ENCODE measurements at regions not wholly inside any gene's neighbourhood (a gene's known extent, or its start where the extent isn't known, plus 50 kb on each side); places are given as distances from the start of the nearest gene placed in this dataset.

GRCh38 chr3:194077602-194078001, 58.3 kb upstream of the HES1 start:
- Histone ChIP-seq H3K23me2 (ENCODE audit: insufficient read length, low read depth, low read length, poor library complexity, severe bottlenecking) (no peaks in the 10 kb centered on the region), H3K79me1 (ENCODE audit: insufficient read depth, low read depth, low read length, poor library complexity, severe bottlenecking) (no peaks in the 10 kb centered on the region), H2AFZ (ENCODE audit: low read length) (no peak overlapping the region), H2BK20ac (ENCODE audit: low read depth, low read length, poor library complexity, severe bottlenecking) (no peak overlapping the region), H3K4me1 (ENCODE audit: insufficient read depth, low read length) (no peaks in the 10 kb centered on the region), H4K8ac (replicated peaks; ENCODE audit: insufficient read length, low read depth, low read length) (no peak overlapping the region), H3K9ac (ENCODE audit: extremely low read depth, insufficient read length, low read length) (no peak overlapping the region), H3K14ac (ENCODE audit: insufficient read depth, low read length) (no peak overlapping the region), H3K79me2 (ENCODE audit: insufficient read depth, low read length) (no peaks in the 10 kb centered on the region), H2BK12ac (ENCODE audit: insufficient read length, low read depth, low read length) (no peak overlapping the region), H4K91ac (ENCODE audit: insufficient read length, low read depth, low read length) (no peak overlapping the region), H3K23ac (ENCODE audit: insufficient read length, low read depth, low read length) (no peak overlapping the region), H3K56ac (ENCODE audit: insufficient read length, low read depth, low read length) (no peak overlapping the region), H2BK120ac (ENCODE audit: low read depth, low read length, poor library complexity, severe bottlenecking) (no peak overlapping the region), H2BK5ac (ENCODE audit: insufficient read length, low read length) (no peak overlapping the region), H4K5ac (ENCODE audit: insufficient read length, low read depth, low read length) (no peak overlapping the region), H3K18ac (ENCODE audit: insufficient read length, low read depth, low read length) (no peak overlapping the region), H3K27me3 (ENCODE audit: insufficient read depth, low read length) (no peaks in the 10 kb centered on the region), H3K4me2 (ENCODE audit: insufficient read depth, insufficient read length, low read length) (no peak overlapping the region), H4K20me1 (ENCODE audit: control insufficient read depth, insufficient read depth, insufficient read length) (no peaks in the 10 kb centered on the region), H3K4ac (ENCODE audit: low read depth, low read length) (no peak overlapping the region), H3T11ph (ENCODE audit: low read length) (no peak overlapping the region), H3K27ac (ENCODE audit: insufficient read length, low read depth, low read length) (no peak overlapping the region), H2BK15ac (ENCODE audit: low read depth, low read length) (no peak overlapping the region), H2AK5ac (ENCODE audit: insufficient read length, low read length) (no peak overlapping the region), H3K9me3 (ENCODE audit: control insufficient read depth, low read depth, low read length) (no peaks in the 10 kb centered on the region)
- H3K27ac Mint-ChIP-seq: no peak overlapping the region
- H3K4me3 Mint-ChIP-seq: no peak overlapping the region
- H3K4me1 Mint-ChIP-seq: peaks cover 16 to 17% of the 10 kb centered on the region in 2 experiments
- TF ChIP-seq CTCF (conservative IDR thresholded peaks at IDR 0.05): no peak
- H3K27me3 Mint-ChIP-seq (ENCODE audit: low read depth): peaks cover 19% of the 10 kb centered on the region
- H3K36me3 Mint-ChIP-seq (ENCODE audit: insufficient read depth in 1 of 3, low read depth in 3 of 3): peaks cover 0 to 2% (median 0%) of the 10 kb centered on the region in 3 experiments; a peak in 1 of 7 replicates
- no peak for DNase-seq
- peaks cover 0 to 7% of the 10 kb centered on the region in 2 experiments; a peak in 3 of 5 replicates for H3K9me3 Mint-ChIP-seq
- no CpG with 5 or more reads among the region's 2 CpGs for WGBS (ENCODE audit: extremely low coverage, insufficient read length, low lambda C conversion rate)

Measured in H9 (cell line).